ENCODE measurements at regions not wholly inside any gene's neighbourhood (a gene's known extent, or its start where the extent isn't known, plus 50 kb on each side); places are given as distances from the start of the nearest gene placed in this dataset.

GRCh38 chr9:135280666-135281065 lies 193.2 kb downstream of the OLFM1 start:
- intact Hi-C loops (cut with micrococcal nuclease), result no loop called here
- H2AK5ac ChIP-seq (ENCODE audit: low read depth, low read length), result no peak overlapping the region
- H3K4me1 ChIP-seq (ENCODE audit: control insufficient read depth, insufficient read depth, low read length), result no peaks in the 10 kb centered on the region
- ATAC-seq (ENCODE audit: low read depth) (no peak), DNase-seq (no peak)
- no peak overlapping the region for H4K5ac ChIP-seq (ENCODE audit: low read depth, low read length)
- no peak overlapping the region for H3K14ac ChIP-seq (replicated peaks; ENCODE audit: low read depth, low read length)
- H3K9me1 ChIP-seq (ENCODE audit: insufficient read depth, low read length), result no peaks in the 10 kb centered on the region
- H3K4me2 ChIP-seq (ENCODE audit: low read depth, low read length), result no peak overlapping the region
- H4K20me1 ChIP-seq (ENCODE audit: insufficient read depth, low read length), result no peaks in the 10 kb centered on the region
- H2BK5ac ChIP-seq (ENCODE audit: low read depth, low read length, poor library complexity, severe bottlenecking), result no peak overlapping the region
- no peaks in the 10 kb centered on the region for H3K27me3 ChIP-seq (ENCODE audit: control insufficient read depth, insufficient read depth, low read length)
- no peak overlapping the region for H3K56ac ChIP-seq (ENCODE audit: extremely low read depth, insufficient read depth, low read length)
- in situ Hi-C loops (cut with MboI; ENCODE audit: low sequenced_read_pairs), result no loop called here
- H2BK120ac ChIP-seq (ENCODE audit: low read depth, low read length), result no peak overlapping the region
- WGBS, 2 experiments (ENCODE audit: extremely low coverage in 2 of 2, insufficient read length in 1 of 2), result 41% methylated on average over 2 of the region's 12 CpGs; no CpG with 5 or more reads in 1 of the 2 experiments
- no peak overlapping the region for H4K8ac ChIP-seq (ENCODE audit: low read depth in 2 of 2, low read length in 2 of 2)
- no peaks in the 10 kb centered on the region for H3K79me1 ChIP-seq (ENCODE audit: low read depth in 1 of 2, low read length in 2 of 2)
- no peak overlapping the region for H3K18ac ChIP-seq (ENCODE audit: low read depth, low read length)
- POLR2A ChIA-PET (ENCODE audit: unreplicated experiment), result no interaction called here
- no TSS peak for BruUV-seq (replicated peaks)
- no peaks in the 10 kb centered on the region for H3K36me3 ChIP-seq (ENCODE audit: control insufficient read depth, insufficient read depth, low read length)
- TF ChIP-seq CTCF (conservative IDR thresholded peaks at IDR 0.05; ENCODE audit: low read depth, low read length) (no peak), SMC3 (IDR thresholded peaks at IDR 0.05; ENCODE audit: low read depth, low read length) (no peak), MAZ (IDR thresholded peaks at IDR 0.05; ENCODE audit: borderline replicate concordance, low read depth, low read length) (no peak), POLR2A (IDR thresholded peaks at IDR 0.05; ENCODE audit: low read depth, low read length) (no peak)
- TF ChIP-seq, protein P1, sequence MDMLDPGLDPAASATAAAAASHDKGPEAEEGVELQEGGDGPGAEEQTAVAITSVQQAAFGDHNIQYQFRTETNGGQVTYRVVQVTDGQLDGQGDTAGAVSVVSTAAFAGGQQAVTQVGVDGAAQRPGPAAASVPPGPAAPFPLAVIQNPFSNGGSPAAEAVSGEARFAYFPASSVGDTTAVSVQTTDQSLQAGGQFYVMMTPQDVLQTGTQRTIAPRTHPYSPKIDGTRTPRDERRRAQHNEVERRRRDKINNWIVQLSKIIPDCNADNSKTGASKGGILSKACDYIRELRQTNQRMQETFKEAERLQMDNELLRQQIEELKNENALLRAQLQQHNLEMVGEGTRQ (IDR thresholded peaks at IDR 0.05; ENCODE audit: low read depth, low read length), result no peak
- no peak overlapping the region for H3K23ac ChIP-seq (ENCODE audit: low read depth, low read length)
- no peak overlapping the region for H2BK20ac ChIP-seq (ENCODE audit: low read depth, low read length)
- no peak overlapping the region for H3K4ac ChIP-seq (ENCODE audit: low read depth, low read length)
- dilution Hi-C loops (cut with HindIII; ENCODE audit: low sequenced_read_pairs, unreplicated experiment), result no loop called here
- no peak overlapping the region for H3K27ac ChIP-seq (ENCODE audit: insufficient read depth, low read length)
- H2AK9ac ChIP-seq (replicated peaks; ENCODE audit: low read depth, low read length, poor library complexity), result no peak overlapping the region
- peaks cover 34% of the 10 kb centered on the region for H3K9me3 ChIP-seq (ENCODE audit: control insufficient read depth, insufficient read depth, low read length)
- H3K4me3 ChIP-seq (ENCODE audit: insufficient read depth, low read depth, low read length), result no peak overlapping the region
- no peak overlapping the region for H3K9ac ChIP-seq (ENCODE audit: low read depth, low read length)
- no peak overlapping the region for H2BK15ac ChIP-seq (ENCODE audit: low read depth, low read length)
- no peak overlapping the region for H4K91ac ChIP-seq (ENCODE audit: insufficient read depth, low read depth, low read length)
- H2AFZ ChIP-seq (replicated peaks; ENCODE audit: low read length, poor library complexity), result no peak overlapping the region
- CTCF ChIA-PET, result no interaction called here

Measured in IMR-90 (cell line).